Hepatocyte (in vitro differentiated cells): ENCODE measurements at regions not wholly inside any gene's neighbourhood (a gene's known extent, or its start where the extent isn't known, plus 50 kb on each side); places are given as distances from the start of the nearest gene placed in this dataset.

ENCODE experiments used
- EZH2 ChIP-seq: fragments of 200-600 bp; sonication (generic); IDR thresholded peaks from 2 replicates; pipeline ENCODE4 v1.6.1; 2016; ENCODE audit warnings: antibody characterized with exemption, mild to moderate bottlenecking, borderline replicate concordance
- TF ChIP-seq, protein P1 (sequence below): fragments of 200-600 bp; sonication (generic); IDR thresholded peaks from 2 replicates; pipeline ENCODE4 v1.5.1; 2016; ENCODE audit warnings: antibody characterized with exemption, mild to moderate bottlenecking; ENCODE audit not compliant: poor library complexity

DNA sequence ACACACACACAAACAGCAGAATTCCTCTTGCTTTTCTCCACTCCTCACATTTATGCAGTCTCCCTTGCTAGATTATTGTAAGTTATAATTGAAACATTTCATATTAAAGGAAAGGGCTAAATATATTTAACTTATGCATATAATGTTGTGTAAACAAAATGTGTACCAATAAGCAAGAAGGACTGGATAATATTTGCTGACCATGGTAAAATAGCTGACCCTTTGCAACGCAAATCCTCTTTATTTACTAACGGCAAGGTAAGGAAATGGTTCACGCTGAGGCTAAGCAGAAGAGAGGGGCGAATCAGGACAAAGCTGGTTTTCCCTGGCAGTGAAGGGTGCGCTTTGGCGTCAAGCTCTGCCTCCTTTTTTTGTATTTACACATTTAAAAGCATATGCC is 154.2 kb upstream of the IRX4 start:
- TF ChIP-seq EZH2, result no peak
- TF ChIP-seq, protein P1, sequence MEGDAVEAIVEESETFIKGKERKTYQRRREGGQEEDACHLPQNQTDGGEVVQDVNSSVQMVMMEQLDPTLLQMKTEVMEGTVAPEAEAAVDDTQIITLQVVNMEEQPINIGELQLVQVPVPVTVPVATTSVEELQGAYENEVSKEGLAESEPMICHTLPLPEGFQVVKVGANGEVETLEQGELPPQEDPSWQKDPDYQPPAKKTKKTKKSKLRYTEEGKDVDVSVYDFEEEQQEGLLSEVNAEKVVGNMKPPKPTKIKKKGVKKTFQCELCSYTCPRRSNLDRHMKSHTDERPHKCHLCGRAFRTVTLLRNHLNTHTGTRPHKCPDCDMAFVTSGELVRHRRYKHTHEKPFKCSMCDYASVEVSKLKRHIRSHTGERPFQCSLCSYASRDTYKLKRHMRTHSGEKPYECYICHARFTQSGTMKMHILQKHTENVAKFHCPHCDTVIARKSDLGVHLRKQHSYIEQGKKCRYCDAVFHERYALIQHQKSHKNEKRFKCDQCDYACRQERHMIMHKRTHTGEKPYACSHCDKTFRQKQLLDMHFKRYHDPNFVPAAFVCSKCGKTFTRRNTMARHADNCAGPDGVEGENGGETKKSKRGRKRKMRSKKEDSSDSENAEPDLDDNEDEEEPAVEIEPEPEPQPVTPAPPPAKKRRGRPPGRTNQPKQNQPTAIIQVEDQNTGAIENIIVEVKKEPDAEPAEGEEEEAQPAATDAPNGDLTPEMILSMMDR, result no peak
